Activated CD8-positive, alpha-beta memory T cell treated with anti-CD3 and anti-CD28 coated beads for 1 hour (primary cell): ENCODE measurements at regions not wholly inside any gene's neighbourhood (a gene's known extent, or its start where the extent isn't known, plus 50 kb on each side); places are given as distances from the start of the nearest gene placed in this dataset.
"Not testable (repeated sequence)": the region's sequence is repeated elsewhere in the genome, so short reads cannot be mapped to it uniquely, and the experiment has no call there.

ENCODE experiments used
- DNase-seq, 2 donors: peaks; one replicate each; pipeline ENCODE4 v3.0.0-alpha.2; 2020; ENCODE audit warnings: low read depth in 1 of 2; ENCODE audit errors: extremely low read depth in 1 of 2

DNA sequence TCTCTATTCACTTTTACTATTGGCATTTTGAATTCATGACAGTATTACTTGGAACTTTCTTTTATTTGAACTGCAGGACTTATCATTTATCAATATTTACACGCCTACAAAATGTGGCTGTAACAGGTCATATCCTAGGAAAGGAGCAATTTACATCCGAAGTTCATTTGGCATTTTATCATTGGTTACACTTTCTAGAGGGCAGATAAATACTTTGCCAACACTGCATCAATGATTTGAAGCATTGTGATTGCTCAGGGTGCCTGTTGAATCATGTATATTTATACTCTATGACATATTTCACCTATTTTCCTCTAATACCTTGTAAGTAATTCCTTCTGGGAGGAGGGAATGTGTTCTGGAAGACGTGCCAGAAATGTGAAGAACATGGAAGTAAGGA lies 136.7 kb downstream of the MID1IP1 start:
- DNase-seq, result no peak

DNA sequence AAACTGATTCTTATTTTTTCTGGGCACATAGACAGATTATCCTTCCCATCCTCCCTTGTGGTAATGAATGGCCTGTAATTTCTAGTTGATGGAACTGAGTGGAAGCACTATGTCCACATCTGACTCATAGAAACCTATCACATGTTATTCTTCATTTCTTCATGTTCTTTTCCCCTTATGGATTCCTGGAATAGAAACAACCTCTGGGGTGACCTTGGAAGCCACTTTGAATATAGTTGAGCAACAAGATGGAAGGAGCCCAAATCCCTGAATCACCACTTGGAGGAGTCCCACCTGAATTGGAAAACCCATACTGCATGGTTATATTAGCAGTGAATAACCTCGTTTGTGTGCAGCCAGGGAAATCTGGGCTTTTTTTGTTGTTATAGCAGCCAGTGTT lies 137.8 kb downstream of the MID1IP1 start:
- DNase-seq, result no peak

DNA sequence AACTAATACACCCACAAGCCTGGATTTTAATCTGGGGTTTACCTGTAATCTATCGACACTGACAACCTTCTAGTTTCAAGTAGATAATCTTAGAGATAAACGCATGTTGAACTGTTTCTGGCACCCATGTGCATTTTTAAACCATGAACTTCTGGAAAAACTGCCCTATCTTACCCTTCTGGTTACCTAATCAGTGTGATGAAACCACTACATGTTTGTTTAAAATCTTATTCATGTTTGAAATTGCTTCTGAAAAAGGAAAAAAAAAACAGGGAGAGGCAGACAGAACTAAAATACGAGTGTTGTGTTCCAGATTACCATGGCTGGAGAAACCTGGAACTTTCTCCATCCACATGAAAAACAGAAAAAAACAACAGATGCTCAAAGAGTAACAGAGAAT lies 139.3 kb downstream of the MID1IP1 start:
- DNase-seq, result no peak

DNA sequence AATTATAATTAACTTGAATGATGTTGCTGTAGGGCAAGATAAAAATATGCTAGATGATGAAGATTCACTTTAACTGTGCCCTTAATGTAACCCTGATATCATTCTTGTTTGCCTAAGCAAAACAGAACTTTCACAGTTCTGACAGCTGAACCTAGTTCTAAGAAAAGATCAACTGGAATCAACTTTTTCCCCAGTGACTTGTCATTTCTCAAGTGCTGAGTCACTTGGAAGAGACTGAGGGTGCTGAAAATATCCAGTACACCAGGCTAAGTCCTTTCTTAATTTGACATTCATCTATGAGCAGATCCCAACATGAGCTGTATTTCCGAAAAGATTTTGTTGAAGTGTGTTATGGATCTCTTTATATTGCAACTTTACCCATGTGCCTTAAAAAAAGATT lies 140.4 kb downstream of the MID1IP1 start:
- DNase-seq, result no peak

DNA sequence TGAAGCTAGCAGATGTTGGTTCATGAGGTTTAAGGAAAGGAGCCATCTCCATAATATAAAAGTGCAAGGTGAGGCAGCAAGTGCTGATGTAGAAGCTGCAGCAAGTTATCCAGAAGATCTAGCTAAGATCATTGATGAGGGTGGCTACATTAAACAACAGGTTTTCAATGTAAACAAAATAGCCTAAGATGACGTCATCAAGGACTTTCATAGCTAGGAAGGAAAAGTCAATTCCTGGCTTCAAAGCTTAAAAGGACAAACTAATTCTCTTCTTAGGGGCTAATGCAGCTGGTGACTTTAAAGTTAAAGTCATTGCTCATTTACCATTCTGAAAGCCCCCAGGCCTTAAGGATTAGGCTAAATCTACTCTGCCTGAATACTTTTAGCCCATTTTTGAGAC lies 141.9 kb downstream of the MID1IP1 start:
- DNase-seq, result no peak

DNA sequence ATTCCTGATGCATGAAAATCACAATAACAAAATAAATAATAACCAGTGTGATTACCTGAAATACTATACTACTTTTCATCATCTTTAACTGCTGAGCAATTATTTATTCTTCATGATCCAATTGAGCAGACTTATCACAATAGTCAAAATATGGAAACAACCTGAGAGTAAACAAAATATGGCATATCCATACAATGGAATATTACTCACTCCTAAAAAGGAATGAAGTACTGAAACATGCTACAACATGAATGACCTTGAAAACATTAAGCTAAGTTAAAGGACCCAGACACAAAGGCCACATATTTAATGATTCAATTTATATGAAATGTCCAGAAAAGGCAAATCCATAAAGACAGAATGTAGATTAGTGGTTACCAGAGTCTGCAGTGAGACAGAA lies 146.8 kb downstream of the MID1IP1 start:
- no peak for DNase-seq

DNA sequence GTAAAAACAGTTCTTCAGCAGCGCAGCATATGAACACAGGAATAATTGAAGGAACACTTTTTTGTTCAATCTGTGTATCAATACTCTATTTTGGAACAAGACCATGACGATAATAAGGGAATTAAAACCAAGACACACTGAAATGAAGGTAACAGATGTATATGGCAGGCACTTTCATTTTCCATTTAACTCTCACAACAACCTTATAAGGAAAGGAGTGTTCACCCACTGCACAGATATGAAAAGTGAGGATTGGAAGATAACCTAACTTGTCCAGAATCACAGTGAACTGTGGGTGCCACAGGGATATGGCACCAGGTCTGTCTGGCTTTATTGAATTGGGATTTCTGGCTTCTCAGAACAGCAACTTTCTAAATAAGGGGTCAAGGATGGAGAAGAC lies 153.3 kb downstream of the MID1IP1 start:
- DNase-seq, result no peak

DNA sequence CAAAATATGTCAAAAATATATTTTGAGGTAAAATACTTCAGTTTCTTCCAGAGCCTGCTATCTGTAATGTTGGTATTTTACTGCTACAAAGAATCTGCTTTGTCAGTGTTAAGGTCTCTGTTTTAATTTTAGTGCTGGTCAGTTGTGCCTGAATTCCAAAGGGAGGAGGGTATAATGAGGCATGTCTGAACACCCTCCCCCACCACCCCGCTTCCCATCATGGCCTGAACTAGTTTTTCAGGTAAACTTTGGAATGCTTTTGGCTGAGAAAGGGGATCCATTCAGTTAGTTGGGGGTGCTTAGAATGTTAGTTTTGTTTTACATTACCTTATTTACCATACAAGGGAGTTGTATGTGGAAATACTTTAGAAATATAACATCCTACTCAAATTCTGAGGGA lies 158.5 kb downstream of the MID1IP1 start:
- no peak for DNase-seq

DNA sequence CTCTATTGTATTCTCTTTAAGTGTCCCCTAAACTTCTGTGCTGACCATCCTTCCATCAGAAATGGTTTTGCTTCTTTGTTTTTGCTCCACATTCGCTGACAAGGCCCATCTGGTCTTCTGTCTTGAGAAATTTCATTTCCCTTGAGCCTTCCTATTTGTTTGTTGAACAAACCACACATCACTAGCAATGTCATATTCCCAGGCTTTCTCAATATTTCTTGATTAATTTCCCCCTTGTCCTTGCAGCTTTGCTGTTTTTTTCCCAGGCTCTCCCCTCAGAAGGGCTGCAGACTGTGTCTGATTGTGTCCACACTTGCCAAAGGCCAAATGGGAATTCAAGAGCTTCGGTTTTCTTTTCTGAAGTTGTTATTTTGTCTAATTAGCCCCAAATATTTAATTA lies 158.9 kb downstream of the MID1IP1 start:
- DNase-seq, result no peak

DNA sequence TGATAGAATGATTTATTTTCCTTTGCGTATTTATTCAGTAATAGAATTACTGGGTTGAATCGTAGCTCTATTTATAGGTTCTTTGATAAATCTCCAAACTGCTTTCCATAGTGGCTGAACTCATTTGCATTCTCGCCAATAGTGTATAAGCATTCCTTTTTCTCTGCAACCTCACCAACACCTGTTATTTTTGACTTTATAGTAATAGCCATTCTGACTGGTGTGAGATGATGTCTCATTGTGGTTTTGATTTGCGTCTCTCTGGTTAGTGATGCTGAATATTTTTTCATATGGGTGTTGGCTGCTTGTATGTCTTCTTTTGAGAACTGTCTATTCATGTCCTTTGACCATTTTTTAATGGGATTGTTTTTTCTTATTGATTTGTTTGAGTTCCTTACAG lies 160.7 kb downstream of the MID1IP1 start:
- no peak for DNase-seq

DNA sequence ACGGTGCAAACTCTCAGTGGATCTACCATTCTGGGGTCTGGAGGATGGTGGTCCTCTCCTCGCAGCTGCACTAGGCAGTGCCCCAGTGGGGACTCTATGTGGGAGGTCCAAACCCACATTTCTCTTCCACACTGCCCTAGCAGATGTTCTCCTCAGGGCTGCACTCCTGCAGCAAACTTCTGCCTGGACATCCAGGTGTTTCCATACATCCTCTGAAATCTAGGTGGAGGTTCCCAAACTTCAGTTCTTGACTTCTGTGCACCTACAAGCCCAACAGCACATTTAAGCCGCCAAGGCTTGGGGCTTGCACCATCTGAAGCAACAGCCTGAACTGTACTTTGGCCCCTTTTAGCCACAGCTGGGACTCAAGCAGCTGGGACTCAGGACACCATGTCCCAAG lies 162.0 kb downstream of the MID1IP1 start:
- DNase-seq, result not testable (repeated sequence)

DNA sequence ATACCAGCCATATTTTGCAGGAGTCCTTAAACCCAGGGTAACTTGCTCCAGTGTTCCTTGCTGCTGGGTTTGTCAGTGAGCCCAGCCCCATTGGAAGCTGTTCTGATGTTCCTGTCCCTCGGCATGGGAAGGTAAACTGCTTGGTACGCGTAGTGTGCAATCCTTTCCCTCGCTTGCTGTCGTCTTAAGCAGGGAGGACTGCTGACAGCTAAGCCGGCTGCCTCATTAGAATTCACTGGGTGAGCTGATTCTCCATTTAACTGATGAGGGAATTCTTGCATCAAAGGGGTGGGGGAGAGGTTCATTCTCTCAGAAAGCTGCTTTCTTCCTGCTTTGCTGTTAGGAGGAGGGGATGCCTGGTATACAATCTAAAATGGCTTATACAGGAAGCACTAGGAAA lies 164.6 kb downstream of the MID1IP1 start:
- no peak for DNase-seq

DNA sequence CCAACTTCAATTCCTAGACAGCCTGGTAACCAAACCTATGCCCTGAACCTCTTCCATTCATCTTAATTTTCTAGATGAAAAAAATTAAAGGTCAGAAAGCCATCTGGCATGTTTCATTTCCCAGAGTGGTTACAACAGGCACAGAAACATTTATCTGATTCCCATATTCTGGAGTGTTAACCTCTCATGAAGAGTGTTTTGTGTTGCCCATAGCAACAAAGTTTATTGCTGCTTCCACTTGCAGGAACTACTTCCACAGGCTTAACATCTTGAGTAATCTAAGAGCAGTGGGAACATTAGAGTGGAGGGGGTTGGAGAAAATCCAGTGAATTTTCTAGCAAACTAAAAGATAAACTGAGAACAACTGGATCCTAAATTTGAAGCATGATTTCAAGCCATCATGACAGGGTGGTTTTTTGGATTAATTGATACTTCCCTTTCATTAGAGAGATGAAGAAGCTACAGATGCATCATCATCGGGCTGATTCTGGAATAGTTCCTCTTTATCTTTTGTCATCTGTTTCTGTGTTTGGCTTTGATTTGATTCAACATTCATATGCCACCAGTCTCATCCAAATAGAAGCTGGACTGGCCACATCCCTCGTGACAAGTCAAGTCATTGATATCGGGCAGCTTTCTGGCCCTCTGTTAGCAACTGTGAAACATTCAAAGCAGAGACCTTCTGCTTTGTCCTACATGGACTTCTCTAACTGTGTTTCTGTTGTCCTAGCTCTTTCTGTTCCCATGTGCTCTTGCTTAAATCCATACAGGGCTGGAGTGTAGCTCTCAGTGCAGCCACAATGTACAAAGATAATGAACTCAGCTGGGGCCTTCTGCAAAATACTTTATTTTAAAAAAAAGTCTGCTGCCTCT lies 167.3 kb downstream of the MID1IP1 start:
- no peak for DNase-seq

DNA sequence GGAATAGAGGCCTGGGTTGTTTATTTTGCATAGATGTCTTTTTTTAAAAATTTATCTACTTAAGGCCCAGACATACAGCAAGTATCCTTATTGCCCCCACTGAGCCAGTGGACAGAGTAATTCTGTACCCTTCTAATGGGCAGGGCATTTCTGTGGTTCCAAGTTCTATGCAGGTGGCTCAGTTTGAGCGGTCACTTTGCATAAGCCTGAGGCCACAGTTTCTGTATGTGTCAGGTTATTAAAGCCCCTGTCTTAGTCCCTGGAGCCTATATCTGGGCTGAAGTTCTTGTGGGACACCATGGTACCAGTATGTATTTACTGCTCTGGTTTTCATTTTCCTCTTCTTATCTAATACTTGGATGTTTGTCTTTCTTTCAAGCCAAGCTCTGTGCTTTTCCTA lies 168.8 kb downstream of the MID1IP1 start:
- no peak for DNase-seq

DNA sequence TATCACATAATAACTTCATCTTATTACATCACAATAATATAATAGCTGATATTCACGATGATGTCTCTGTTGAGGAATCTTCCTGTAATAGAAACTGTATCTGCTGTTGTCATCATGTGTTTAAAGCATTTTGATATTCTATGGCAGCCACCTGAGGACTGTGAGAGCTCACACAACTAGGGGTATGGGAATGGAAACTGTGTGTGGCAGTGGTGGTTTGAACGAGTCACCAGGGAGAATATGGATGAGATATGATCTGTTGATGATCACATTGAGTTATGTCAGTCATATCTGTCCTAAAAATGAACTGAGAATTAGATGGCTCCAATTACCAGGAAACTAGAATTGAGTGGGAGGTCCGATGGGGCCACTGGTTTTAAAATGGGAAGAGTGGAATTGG lies 169.6 kb downstream of the MID1IP1 start:
- no peak for DNase-seq

DNA sequence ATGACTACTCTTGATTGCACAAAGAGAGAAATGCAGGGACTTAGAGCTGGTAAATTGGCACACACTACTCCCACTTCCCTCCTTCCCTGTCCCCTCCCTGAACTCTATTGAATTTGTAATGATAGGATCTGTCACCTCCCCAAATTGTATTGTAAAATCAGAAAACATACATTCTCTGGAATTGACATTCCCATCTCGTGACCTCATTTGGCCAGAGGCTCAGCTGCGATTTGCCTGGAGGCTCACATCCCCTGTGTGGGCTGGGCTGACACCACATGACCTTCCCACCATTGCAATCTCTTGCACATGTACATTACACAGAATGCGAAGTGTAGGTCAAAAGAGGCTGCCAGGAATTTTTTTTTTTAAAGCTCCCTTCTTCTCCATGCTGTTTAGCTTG lies 172.1 kb downstream of the MID1IP1 start:
- no peak for DNase-seq

DNA sequence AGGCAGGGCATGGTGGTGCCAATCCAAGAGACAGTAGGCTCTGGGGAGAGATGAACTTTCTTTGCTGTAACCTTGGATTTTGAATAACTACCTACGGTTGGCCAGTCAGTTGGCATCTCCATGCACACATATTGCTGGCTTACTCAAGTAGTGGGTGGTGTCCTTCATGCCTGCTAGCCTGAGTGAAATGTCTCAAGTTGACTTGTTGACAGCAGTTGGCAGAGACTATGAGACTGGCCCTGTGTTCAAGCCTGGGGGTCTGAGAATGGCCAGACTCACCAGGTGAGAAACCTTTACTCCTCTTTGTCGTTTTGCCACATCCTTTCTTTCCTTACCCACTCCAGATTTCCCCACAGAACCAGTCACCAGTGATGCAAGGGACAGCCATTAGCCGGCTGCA lies 173.3 kb downstream of the MID1IP1 start:
- DNase-seq, result no peak

DNA sequence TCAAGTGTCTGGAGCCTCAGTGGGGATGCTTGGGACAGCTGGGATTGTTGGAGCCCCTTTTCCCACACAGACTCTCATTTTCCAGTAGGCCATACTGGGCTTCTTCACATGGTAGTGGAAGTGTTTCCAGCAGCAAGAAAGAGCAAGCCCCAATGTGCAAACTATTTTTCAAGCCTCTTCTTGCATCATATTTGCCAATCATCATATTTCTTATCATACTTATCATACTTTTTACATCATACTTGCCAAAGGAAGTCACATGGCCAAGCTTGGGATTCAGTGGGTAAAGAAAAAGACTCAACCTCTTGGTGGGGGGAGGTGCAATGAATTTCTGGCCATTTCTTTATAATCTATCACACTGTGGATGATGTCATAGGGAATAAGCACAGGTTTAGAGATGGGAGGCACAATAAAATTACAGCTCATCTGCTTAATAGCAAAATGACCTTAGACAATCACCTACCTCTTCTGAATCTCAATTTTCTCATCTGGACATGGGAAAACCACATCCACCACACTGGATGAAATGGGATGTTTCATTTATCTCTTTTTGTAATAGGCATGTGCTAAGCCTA lies 174.2 kb downstream of the MID1IP1 start:
- DNase-seq, result no peak

DNA sequence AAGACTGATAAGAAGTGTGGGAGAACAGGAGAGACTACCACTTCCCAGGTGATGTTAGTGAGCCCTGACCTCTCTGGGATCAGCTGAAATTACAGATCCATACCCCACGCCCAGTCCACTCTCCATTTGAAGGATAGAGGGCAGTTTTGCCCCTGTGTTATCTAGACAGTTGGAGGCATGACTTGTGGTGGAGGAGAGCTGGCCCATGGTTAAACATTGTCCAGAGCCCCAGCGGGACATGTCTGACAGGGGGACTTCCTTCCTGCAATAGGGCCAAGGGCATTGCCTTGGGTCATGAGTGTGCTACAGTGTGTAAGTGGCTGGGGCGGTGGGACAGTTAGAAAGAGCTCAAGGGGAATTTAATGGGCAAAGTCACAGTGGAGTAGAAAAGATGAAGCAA lies 181.1 kb downstream of the MID1IP1 start:
- no peak for DNase-seq

DNA sequence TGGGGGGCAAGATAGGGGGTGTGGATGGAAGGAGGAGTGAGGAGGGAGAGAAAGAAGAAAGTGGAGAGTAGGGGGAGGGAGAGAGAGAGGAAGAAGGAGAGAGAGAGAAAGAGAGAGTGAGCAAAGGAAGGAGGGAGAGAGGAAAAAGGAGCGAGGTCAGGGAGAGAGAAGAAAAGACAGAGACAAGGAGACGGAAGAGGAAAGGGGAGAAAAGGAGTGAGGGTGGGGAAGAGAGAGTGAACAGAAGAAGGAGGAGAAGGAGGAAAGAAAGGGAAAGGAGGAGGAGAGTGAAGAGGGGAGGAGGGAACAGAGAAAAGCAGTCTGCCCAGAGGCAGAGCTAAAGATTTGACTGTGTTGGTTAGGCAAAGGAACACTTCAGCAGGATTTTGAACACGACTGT lies 181.6 kb downstream of the MID1IP1 start:
- no peak for DNase-seq

DNA sequence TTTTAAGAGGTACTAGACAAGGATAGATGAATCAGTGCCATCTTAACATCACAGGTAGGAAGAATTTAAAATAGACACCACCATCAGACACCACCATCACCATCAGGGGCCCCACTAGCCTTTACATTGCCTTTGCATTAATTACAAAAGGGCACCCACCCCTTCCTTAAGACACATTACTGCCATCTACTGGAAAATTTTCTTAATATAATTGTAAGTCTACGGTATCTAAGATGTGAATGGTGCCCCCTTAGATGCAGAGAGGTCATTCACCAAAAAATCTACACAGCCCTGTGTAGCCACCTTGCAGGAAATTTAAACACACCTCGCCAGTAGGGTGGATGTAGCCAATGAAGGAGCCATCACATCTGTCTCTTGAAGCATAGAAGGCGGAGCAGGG lies 184.1 kb downstream of the MID1IP1 start:
- DNase-seq, result no peak

DNA sequence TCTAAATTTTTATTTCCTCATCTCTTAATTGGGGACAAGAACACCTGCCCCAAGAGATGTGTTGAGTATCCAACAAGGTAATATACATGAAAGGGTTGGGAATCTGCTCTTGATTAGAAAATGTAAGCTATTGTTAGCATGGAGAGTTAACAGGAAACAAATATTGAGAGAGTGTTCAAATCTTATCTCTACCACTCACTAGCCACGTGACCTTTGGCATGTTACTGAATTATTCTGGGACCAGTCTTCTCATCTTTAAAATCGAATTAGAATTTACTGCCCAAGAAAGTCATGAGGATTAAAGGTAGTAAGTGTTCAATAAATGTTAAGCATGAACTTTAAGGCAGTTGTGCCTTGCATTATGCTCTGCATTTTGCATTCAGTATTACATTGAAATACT lies 184.7 kb downstream of the MID1IP1 start:
- DNase-seq, result no peak

DNA sequence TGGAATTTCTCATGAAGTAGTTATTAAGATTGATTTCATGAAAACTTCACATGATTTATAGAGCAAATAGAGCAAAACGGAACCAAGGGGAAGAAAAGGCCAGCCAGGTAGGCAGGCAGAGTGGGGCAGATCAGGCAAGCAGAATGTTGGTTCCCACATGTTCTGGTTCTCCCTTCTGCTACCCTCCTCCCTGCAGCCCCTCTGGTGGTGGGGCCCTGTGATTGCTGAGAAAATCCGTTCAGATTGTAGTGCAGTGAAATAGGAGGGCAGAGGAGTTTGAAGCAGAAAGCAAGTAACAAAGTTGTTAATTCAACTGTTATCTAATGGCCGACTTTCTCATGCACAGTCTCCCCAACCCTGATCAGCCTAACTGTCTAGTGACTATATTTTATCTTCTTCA lies 185.3 kb downstream of the MID1IP1 start:
- DNase-seq, result no peak
